HS-5 (cell line): ENCODE measurements at regions not wholly inside any gene's neighbourhood (a gene's known extent, or its start where the extent isn't known, plus 50 kb on each side); places are given as distances from the start of the nearest gene placed in this dataset.

Experiments
- DNase-seq: peaks from one replicate; pipeline ENCODE4 v3.0.0-alpha.2; 2012; ENCODE audit warnings: low read depth

- DNase-seq = no peak
These were observed 97.0 kb upstream of the TRIM2 start for GRCh38 chr4:153107246-153107645.

- DNase-seq = no peak
These were observed 94.9 kb upstream of the TRIM2 start for GRCh38 chr4:153109296-153109849.

GRCh38 chr4:153110739-153111138 is 93.5 kb upstream of the TRIM2 start:
- no peak for DNase-seq

- DNase-seq = no peak
These were observed 92.7 kb upstream of the TRIM2 start for GRCh38 chr4:153111426-153112040.

GRCh38 chr4:153112041-153112441 is 92.2 kb upstream of the TRIM2 start:
- DNase-seq = no peak

GRCh38 chr4:153113061-153113837 is 91.0 kb upstream of the TRIM2 start:
- DNase-seq = no peak

- DNase-seq = no peak
These were observed 90.5 kb upstream of the TRIM2 start for GRCh38 chr4:153113838-153114105.

- no peak for DNase-seq
These were observed 89.4 kb upstream of the TRIM2 start for GRCh38 chr4:153114771-153115321.

GRCh38 chr4:153115322-153116290 is 88.6 kb upstream of the TRIM2 start:
- peak; percentile 39 for DNase-seq

GRCh38 chr4:153116291-153116680 is 88.0 kb upstream of the TRIM2 start:
- DNase-seq = no peak

GRCh38 chr4:153116801-153117200 is 87.4 kb upstream of the TRIM2 start:
- DNase-seq = no peak

- DNase-seq = no peak
These were observed 86.7 kb upstream of the TRIM2 start for GRCh38 chr4:153117554-153117953.

GRCh38 chr4:153119626-153120025 is 84.6 kb upstream of the TRIM2 start:
- DNase-seq = no peak

- DNase-seq = no peak
These were observed 84.0 kb upstream of the TRIM2 start for GRCh38 chr4:153120235-153120634.

GRCh38 chr4:153122855-153123254 is 81.4 kb upstream of the TRIM2 start:
- no peak for DNase-seq

- DNase-seq = no peak
These were observed 78.1 kb upstream of the TRIM2 start for GRCh38 chr4:153126137-153126536.

GRCh38 chr4:153127760-153128494 is 76.3 kb upstream of the TRIM2 start:
- DNase-seq = peak; percentile 47

- no peak for DNase-seq
These were observed 72.6 kb upstream of the TRIM2 start for GRCh38 chr4:153131596-153131995.

GRCh38 chr4:153137159-153137558 is 67.1 kb upstream of the TRIM2 start:
- no peak for DNase-seq

GRCh38 chr4:153137677-153138630 is 66.3 kb upstream of the TRIM2 start:
- DNase-seq = no peak
